Adipocyte (in vitro differentiated cells): ENCODE measurements at regions not wholly inside any gene's neighbourhood (a gene's known extent, or its start where the extent isn't known, plus 50 kb on each side); places are given as distances from the start of the nearest gene placed in this dataset.
"Not testable (repeated sequence)": the region's sequence is repeated elsewhere in the genome, so short reads cannot be mapped to it uniquely, and the experiment has no call there.

Experiments used
- DNase-seq: peaks from one replicate; pipeline ENCODE4 v3.0.0-alpha.2; 2015; ENCODE audit warnings: low read depth
- H3K27me3 ChIP-seq: replicated peaks from 2 replicates; pipeline ENCODE4 v1.7.0; 2013; ENCODE audit warnings: mild to moderate bottlenecking, low read length, moderate library complexity; ENCODE audit not compliant: control insufficient read depth, insufficient read depth
- H3K36me3 ChIP-seq: 2 replicates; pipeline ENCODE4 v1.7.0; 2013; ENCODE audit warnings: low read length, mild to moderate bottlenecking, moderate library complexity; ENCODE audit not compliant: control insufficient read depth, insufficient read depth, severe bottlenecking
- H3K4me1 ChIP-seq: 2 replicates; pipeline ENCODE4 v1.7.0; 2013; ENCODE audit warnings: mild to moderate bottlenecking, low read length, moderate library complexity; ENCODE audit not compliant: control insufficient read depth, insufficient read depth
- H3K4me3 ChIP-seq: 2 replicates; pipeline ENCODE4 v1.7.0; 2013; ENCODE audit warnings: mild to moderate bottlenecking, low read length, moderate library complexity
- H3K9ac ChIP-seq: 2 replicates; pipeline ENCODE4 v1.7.0; 2013; ENCODE audit warnings: mild to moderate bottlenecking, low read length, moderate library complexity
- H3K9me3 ChIP-seq: 2 replicates; pipeline ENCODE4 v1.7.0; 2013; ENCODE audit warnings: mild to moderate bottlenecking, low read length, moderate library complexity; ENCODE audit not compliant: control insufficient read depth

DNA sequence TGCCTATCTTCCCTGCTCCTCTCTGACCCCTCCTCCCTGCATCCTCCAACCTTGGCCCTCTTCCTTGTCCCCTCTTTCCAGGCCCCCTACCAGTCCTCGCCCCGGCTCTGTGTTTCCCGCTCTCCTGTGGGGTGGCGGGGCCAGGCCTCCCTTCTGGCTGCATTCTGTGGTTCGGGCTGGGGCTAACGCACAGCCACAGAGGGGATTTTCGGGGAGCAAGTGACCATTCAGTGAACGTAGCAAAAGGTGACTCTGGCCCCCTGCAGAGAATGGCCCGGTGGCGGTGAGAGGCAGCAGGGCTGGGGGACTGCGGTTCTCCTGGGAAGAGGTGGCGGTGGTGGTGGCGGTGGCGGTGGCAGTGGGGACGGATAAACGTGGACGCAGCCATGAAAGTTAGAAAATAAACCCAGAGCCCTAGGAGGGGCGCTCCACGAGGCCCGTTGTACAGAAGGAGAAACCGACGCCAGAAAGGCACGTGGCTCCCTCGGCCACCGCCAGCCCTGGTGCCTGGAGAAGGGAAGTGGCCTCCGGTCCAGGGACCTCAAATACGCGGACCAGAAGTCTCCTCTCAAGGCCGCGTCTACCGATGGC lies 269.6 kb downstream of the ADGRD1 start:
- Histone ChIP-seq H3K4me3 (no peak overlapping the region), H3K27me3 (peaks cover 14% of the 10 kb centered on the region), H3K36me3 (no peaks in the 10 kb centered on the region), H3K4me1 (peaks cover 3% of the 10 kb centered on the region), H3K9ac (no peak overlapping the region), H3K9me3 (no peaks in the 10 kb centered on the region)
- DNase-seq: no peak

GRCh38 chr12:131223791-131224225 lies 270.1 kb downstream of the ADGRD1 start:
- no peak for DNase-seq

GRCh38 chr12:131224226-131225065 lies 270.7 kb downstream of the ADGRD1 start:
- H3K4me3 ChIP-seq, DNase-seq, H3K9me3 ChIP-seq, H3K4me1 ChIP-seq, H3K9ac ChIP-seq, H3K36me3 ChIP-seq: not testable (repeated sequence)
- H3K27me3 ChIP-seq: peaks cover 12% of the 10 kb centered on the region

More at GRCh38 chr12:131223791-131224225, 270.1 kb downstream of the ADGRD1 start:
- Histone ChIP-seq H3K36me3 (no peaks in the 10 kb centered on the region), H3K27me3 (peaks cover 9% of the 10 kb centered on the region), H3K4me3 (no peak overlapping the region), H3K4me1 (peaks cover 3% of the 10 kb centered on the region), H3K9ac (no peak overlapping the region), H3K9me3 (no peaks in the 10 kb centered on the region)

DNA sequence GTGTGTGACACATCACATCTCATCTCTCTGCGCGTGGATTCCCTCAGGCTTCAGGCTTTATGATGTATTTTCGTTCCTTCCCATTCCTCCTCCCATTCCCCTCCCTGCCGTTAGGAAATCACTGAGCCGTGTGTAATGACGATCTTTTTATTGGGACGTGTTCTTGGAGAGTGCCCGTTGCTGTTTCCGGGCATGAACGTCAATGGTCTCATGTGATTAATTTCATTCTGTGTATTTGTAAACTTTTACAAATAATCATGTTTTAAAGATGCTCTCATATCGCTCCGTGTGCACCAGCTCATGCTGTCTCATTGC lies 271.3 kb downstream of the ADGRD1 start:
- not testable (repeated sequence) for DNase-seq, H3K9ac ChIP-seq, H3K4me3 ChIP-seq, H3K9me3 ChIP-seq, H3K36me3 ChIP-seq, H3K4me1 ChIP-seq
- peaks cover 12% of the 10 kb centered on the region for H3K27me3 ChIP-seq

DNA sequence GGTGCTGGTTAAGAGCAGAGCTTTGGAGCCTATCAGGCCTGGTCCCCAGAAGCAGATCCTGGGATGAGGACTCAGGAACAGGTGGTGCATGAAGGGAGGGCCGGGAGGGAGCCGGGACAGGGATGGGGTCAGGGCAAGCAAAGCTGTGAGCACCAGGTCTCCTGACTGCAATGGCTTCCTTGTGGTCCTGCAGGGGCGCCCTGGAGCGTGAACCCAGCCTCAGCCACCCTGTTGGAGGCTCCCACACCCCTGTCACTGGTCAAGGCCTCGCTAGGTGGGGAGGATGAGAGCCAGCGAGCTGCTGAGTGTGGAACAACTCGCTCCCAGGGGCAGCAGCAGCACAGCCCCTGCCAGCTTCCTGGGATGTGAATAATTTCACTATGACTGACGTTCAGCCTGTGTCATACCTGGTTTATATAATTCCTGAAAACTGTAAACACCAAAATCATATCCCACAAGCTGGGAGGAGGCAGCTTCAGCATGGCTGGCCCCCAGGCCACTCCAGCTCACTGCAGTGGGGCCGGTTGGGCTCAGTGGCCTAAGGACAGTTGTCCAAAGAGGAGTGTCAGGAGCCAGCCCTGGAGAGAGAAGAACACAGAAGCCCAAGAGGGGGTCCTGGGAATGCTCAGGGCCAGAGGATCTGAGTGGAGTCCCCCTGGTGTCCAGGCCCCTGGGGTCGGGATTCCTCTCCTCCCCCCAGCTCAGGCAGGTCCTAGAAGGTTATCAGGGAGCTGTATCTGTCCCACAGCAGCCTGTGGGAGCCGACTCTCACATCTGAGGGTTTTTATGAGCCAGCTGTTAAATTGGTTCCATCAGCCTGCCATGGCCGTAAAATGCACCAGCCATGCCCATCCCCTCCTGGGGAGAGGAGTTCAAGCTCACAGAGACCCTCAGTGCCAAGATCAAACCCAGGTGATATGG lies 272.9 kb downstream of the ADGRD1 start:
- H3K4me3 ChIP-seq: no peak overlapping the region
- H3K36me3 ChIP-seq: no peaks in the 10 kb centered on the region
- H3K27me3 ChIP-seq: peaks cover 15% of the 10 kb centered on the region
- peaks cover 3% of the 10 kb centered on the region for H3K4me1 ChIP-seq
- H3K9ac ChIP-seq: no peak overlapping the region
- DNase-seq: no peak
- H3K9me3 ChIP-seq: no peaks in the 10 kb centered on the region

DNA sequence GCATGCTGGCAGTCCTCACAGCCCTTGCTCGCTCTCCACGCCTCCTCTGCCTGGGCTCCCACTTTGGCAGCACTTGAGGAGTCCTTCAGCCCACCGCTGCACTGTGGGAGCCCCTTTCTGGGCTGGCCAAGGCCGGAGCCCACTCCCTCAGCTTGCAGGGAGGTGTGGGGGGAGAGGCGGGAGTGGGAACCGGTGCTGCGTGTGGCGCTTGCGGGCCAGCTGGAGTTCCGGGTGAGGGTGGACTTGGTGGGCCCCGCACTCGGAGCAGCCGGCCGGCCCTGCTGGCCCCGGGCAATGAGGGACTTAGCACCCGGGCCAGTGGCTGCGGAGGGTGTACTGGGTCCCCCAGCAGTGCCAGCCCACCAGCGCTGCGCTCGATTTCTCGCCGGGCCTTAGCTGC lies 273.9 kb downstream of the ADGRD1 start:
- H3K9ac ChIP-seq, H3K4me3 ChIP-seq, H3K4me1 ChIP-seq, DNase-seq, H3K9me3 ChIP-seq, H3K36me3 ChIP-seq: not testable (repeated sequence)
- H3K27me3 ChIP-seq: peaks cover 14% of the 10 kb centered on the region

DNA sequence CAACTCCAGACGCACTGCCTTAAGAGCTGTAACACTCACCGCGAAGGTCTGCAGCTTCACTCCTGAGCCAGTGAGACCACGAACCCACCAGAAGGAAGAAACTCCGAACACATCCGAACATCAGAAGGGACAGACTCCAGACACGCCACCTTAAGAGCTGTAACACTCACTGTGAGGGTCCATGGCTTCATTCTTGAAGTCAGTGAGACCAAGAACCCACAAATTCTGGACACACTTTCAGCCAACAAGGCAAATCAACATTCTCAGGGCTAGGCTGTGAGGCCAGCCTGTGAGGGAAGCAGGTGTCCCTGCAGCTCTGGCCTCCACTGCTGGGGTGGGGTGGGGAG lies 275.3 kb downstream of the ADGRD1 start:
- H3K4me3 ChIP-seq, H3K36me3 ChIP-seq, H3K4me1 ChIP-seq, DNase-seq, H3K9ac ChIP-seq, H3K9me3 ChIP-seq: not testable (repeated sequence)
- peaks cover 10% of the 10 kb centered on the region for H3K27me3 ChIP-seq

- no peaks in the 10 kb centered on the region for H3K36me3 ChIP-seq
- H3K9ac ChIP-seq: no peak overlapping the region
- peaks cover 10% of the 10 kb centered on the region for H3K27me3 ChIP-seq
- no peak overlapping the region for H3K4me3 ChIP-seq
- DNase-seq: no peak
- H3K4me1 ChIP-seq: no peaks in the 10 kb centered on the region
- H3K9me3 ChIP-seq: peaks cover 8% of the 10 kb centered on the region
These were observed 276.0 kb downstream of the ADGRD1 start for GRCh38 chr12:131229426-131230339.

GRCh38 chr12:131230340-131231031 lies 276.8 kb downstream of the ADGRD1 start:
- Histone ChIP-seq H3K4me1 (no peaks in the 10 kb centered on the region), H3K36me3 (no peaks in the 10 kb centered on the region), H3K27me3 (peaks cover 10% of the 10 kb centered on the region), H3K4me3 (no peak overlapping the region), H3K9me3 (peaks cover 8% of the 10 kb centered on the region), H3K9ac (no peak overlapping the region)
- no peak for DNase-seq
